HEK293 (cell line): ENCODE measurements at regions not wholly inside any gene's neighbourhood (a gene's known extent, or its start where the extent isn't known, plus 50 kb on each side); places are given as distances from the start of the nearest gene placed in this dataset.
A peak's percentile ranks its signal among the peaks of the same experiment; 100 is the strongest.

Experiments used
- CTCF ChIA-PET: fragments of 350-600 bp; formaldehyde crosslinking; extraction: SDS; loops from one replicate; lab custom pipeline; 2021; ENCODE audit warnings: antibody characterized with exemption; lab: Yijun Ruan, JAX
- POLR2A ChIA-PET: fragments of 300-600 bp; formaldehyde crosslinking; extraction: SDS; loops from one replicate; lab custom pipeline; 2020; ENCODE audit warnings: antibody characterized with exemption, inconsistent platforms; lab: Yijun Ruan, JAX
- H3K27ac ChIP-seq: fragments of 200-500 bp; sonication (Bioruptor generic); 2 replicates; pipeline ENCODE4 v1.5.1; 2014; ENCODE audit warnings: low read depth, low read length, control low read depth, inconsistent platforms; ENCODE audit errors: extremely low read depth
- H3K36me3 ChIP-seq, 2 experiments: fragments of 200-500 bp in 1 of 2; sonication (Bioruptor generic) in 1 of 2; 1 replicate in 1 of 2; 2 replicates in 1 of 2; pipeline ENCODE4 v1.5.1; 2014 to 2017; ENCODE audit warnings: inconsistent platforms in 2 of 2, low read length in 2 of 2; ENCODE audit not compliant: control insufficient read depth in 2 of 2, insufficient read depth in 1 of 2
- H3K4me1 ChIP-seq: fragments of 200-500 bp; sonication (Bioruptor generic); 2 replicates; pipeline ENCODE4 v1.5.1; 2014; ENCODE audit warnings: mild to moderate bottlenecking, low read length, inconsistent platforms; ENCODE audit not compliant: control insufficient read depth, insufficient read depth
- H3K4me3 ChIP-seq: 2 replicates; pipeline ENCODE4 v1.5.1; 2011; ENCODE audit warnings: low read depth, mild to moderate bottlenecking, control low read depth, low read length, moderate library complexity
- H3K9me3 ChIP-seq: fragments of 200-500 bp; sonication (Bioruptor generic); 2 replicates; pipeline ENCODE4 v1.5.1; 2014; ENCODE audit warnings: low read depth, low read length, inconsistent platforms; ENCODE audit not compliant: control insufficient read depth, insufficient read depth
- FEZF1 ChIP-seq: fragments of 450-650 bp; formaldehyde crosslinking; IDR thresholded peaks from 2 replicates; pipeline ENCODE4 v1.5.1; 2016; ENCODE audit warnings: missing biosample characterization, missing genetic modification characterization
- HOXA7 ChIP-seq: sonication (generic); formaldehyde crosslinking; IDR thresholded peaks from 2 replicates; pipeline ENCODE4 v1.8.1; 2022; ENCODE audit warnings: missing genetic modification reagents, borderline replicate concordance
- KLF16 ChIP-seq: fragments of 450-650 bp; formaldehyde crosslinking; IDR thresholded peaks from 2 replicates; pipeline ENCODE4 v1.5.1; 2017; ENCODE audit warnings: missing biosample characterization, missing genetic modification characterization
- PRDM2 ChIP-seq: fragments of 450-650 bp; formaldehyde crosslinking; IDR thresholded peaks from 2 replicates; pipeline ENCODE4 v1.5.1; 2016; ENCODE audit warnings: missing biosample characterization, missing genetic modification characterization, borderline replicate concordance
- PRDM6 ChIP-seq: fragments of 450-650 bp; formaldehyde crosslinking; IDR thresholded peaks from 2 replicates; pipeline ENCODE4 v1.5.1; 2017; ENCODE audit warnings: missing biosample characterization, missing genetic modification characterization
- SCRT1 ChIP-seq: fragments of 450-650 bp; formaldehyde crosslinking; IDR thresholded peaks from 2 replicates; pipeline ENCODE4 v1.5.1; 2016; ENCODE audit warnings: missing biosample characterization, missing genetic modification characterization, borderline replicate concordance
- SCRT2 ChIP-seq: fragments of 450-650 bp; formaldehyde crosslinking; IDR thresholded peaks from 2 replicates; pipeline ENCODE4 v1.5.1; 2016; ENCODE audit warnings: missing biosample characterization, missing genetic modification characterization
- ZBTB8A ChIP-seq: fragments of 450-650 bp; formaldehyde crosslinking; IDR thresholded peaks from 2 replicates; pipeline ENCODE4 v1.5.1; 2016; ENCODE audit warnings: missing biosample characterization, missing genetic modification characterization
- ZEB2 ChIP-seq: fragments of 450-650 bp; formaldehyde crosslinking; IDR thresholded peaks from 2 replicates; pipeline ENCODE4 v1.5.1; 2016; ENCODE audit warnings: missing biosample characterization, missing genetic modification characterization
- ZFHX2 ChIP-seq: fragments of 450-650 bp; formaldehyde crosslinking; conservative IDR thresholded peaks from 2 replicates; pipeline ENCODE4 v1.5.1; 2016; ENCODE audit warnings: missing biosample characterization, missing genetic modification characterization
- ZIC2 ChIP-seq: fragments of 450-650 bp; formaldehyde crosslinking; IDR thresholded peaks from 2 replicates; pipeline ENCODE4 v1.5.1; 2016; ENCODE audit warnings: missing biosample characterization, missing genetic modification characterization
- ZNF112 ChIP-seq: fragments of 450-650 bp; formaldehyde crosslinking; IDR thresholded peaks from 2 replicates; pipeline ENCODE4 v1.5.0; 2017; ENCODE audit warnings: missing biosample characterization, missing genetic modification characterization
- ZNF362 ChIP-seq: fragments of 450-650 bp; formaldehyde crosslinking; IDR thresholded peaks from 2 replicates; pipeline ENCODE4 v1.5.1; 2016; ENCODE audit warnings: missing biosample characterization, missing genetic modification characterization
- ZNF366 ChIP-seq: fragments of 450-650 bp; formaldehyde crosslinking; conservative IDR thresholded peaks from 2 replicates; pipeline ENCODE4 v1.5.1; 2016; ENCODE audit warnings: missing biosample characterization, missing genetic modification characterization
- ZNF426 ChIP-seq: fragments of 450-650 bp; formaldehyde crosslinking; IDR thresholded peaks from 2 replicates; pipeline ENCODE4 v1.5.1; 2017; ENCODE audit warnings: missing biosample characterization, missing genetic modification characterization, mild to moderate bottlenecking, inconsistent platforms, moderate library complexity
- ZNF501 ChIP-seq: fragments of 450-650 bp; formaldehyde crosslinking; IDR thresholded peaks from 2 replicates; pipeline ENCODE4 v1.5.1; 2016; ENCODE audit warnings: missing biosample characterization, missing genetic modification characterization
- ZNF596 ChIP-seq: fragments of 450-650 bp; IDR thresholded peaks from 2 replicates; pipeline ENCODE4 v1.5.0; 2018; ENCODE audit warnings: missing biosample characterization, mild to moderate bottlenecking, missing genetic modification characterization, moderate library complexity
- ZNF626 ChIP-seq: fragments of 450-650 bp; sonication (Bioruptor Pico); formaldehyde crosslinking; IDR thresholded peaks from 2 replicates; pipeline ENCODE4 v1.5.1; 2018; ENCODE audit warnings: missing biosample characterization, missing genetic modification characterization, inconsistent platforms
- ZNF677 ChIP-seq: fragments of 450-650 bp; IDR thresholded peaks from 2 replicates; pipeline ENCODE4 v1.5.0; 2018; ENCODE audit warnings: missing biosample characterization, mild to moderate bottlenecking, missing genetic modification characterization, moderate library complexity
- ZNF692 ChIP-seq: fragments of 450-650 bp; formaldehyde crosslinking; IDR thresholded peaks from 2 replicates; pipeline ENCODE4 v1.5.1; 2016; ENCODE audit warnings: missing biosample characterization, missing genetic modification characterization
- ZNF747 ChIP-seq: fragments of 450-650 bp; formaldehyde crosslinking; IDR thresholded peaks from 2 replicates; pipeline ENCODE4 v1.5.1; 2016; ENCODE audit warnings: missing biosample characterization, missing genetic modification characterization
- ZNF768 ChIP-seq: fragments of 450-650 bp; formaldehyde crosslinking; IDR thresholded peaks from 2 replicates; pipeline ENCODE4 v1.5.1; 2018; ENCODE audit warnings: missing biosample characterization, mild to moderate bottlenecking, missing genetic modification characterization
- ZSCAN23 ChIP-seq: fragments of 450-650 bp; formaldehyde crosslinking; IDR thresholded peaks from 2 replicates; pipeline ENCODE4 v1.5.1; 2016; ENCODE audit warnings: missing biosample characterization, missing genetic modification characterization

- no peak for TF ChIP-seq PRDM2
- no peak for TF ChIP-seq KLF16 (tag by site-specific recombination)
- TF ChIP-seq ZNF362 (tag by site-specific recombination): no peak
- TF ChIP-seq ZFHX2: no peak
- TF ChIP-seq ZNF501 (tag by site-specific recombination): no peak
These were observed 403.5 kb downstream of the SHQ1 start (continued) for GRCh38 chr3:72444656-72445223.

GRCh38 chr3:72442759-72443158 lies 405.5 kb downstream of the SHQ1 start:
- CTCF ChIA-PET: no interaction called here
- Histone ChIP-seq H3K27ac (no peak overlapping the region), H3K9me3 (no peaks in the 10 kb centered on the region), H3K36me3 (peaks cover 0 to 16% of the 10 kb centered on the region in 2 experiments; a peak in 1 of 3 replicates), H3K4me3 (no peak overlapping the region), H3K4me1 (peaks cover 13% of the 10 kb centered on the region)
- TF ChIP-seq HOXA7 (CRISPR knock-in tag): no peak
- no peak for TF ChIP-seq ZNF501 (tag by site-specific recombination)
- TF ChIP-seq SCRT2 (tag by site-specific recombination): peak; percentile 85
- TF ChIP-seq SCRT1: peak; percentile 71; the same call in 1 of the 2 replicates
- POLR2A ChIA-PET: interaction anchor here (0.6 kb wide), 1 partner anchor 101 kb away, joined by 3 read pairs; no protein-coding TSS in a partner anchor

GRCh38 chr3:72441284-72441994 lies 406.8 kb downstream of the SHQ1 start:
- TF ChIP-seq PRDM6 (tag by site-specific recombination) (peak; percentile 74; the same call in 1 of the 2 replicates), ZNF112 (tag by site-specific recombination) (no peak), ZSCAN23 (tag by site-specific recombination) (no peak), SCRT2 (tag by site-specific recombination) (peak; percentile 31; the same call in 1 of the 2 replicates), ZNF366 (tag by site-specific recombination) (no peak), ZNF677 (no peak), ZNF747 (no peak), ZNF626 (no peak), ZNF768 (tag by site-specific recombination) (no peak), ZEB2 (no peak), ZNF426 (tag by site-specific recombination) (no peak), ZIC2 (tag by site-specific recombination) (no peak), ZNF692 (tag by site-specific recombination) (no peak), ZNF596 (tag by site-specific recombination) (no peak), ZBTB8A (tag by site-specific recombination) (no peak), FEZF1 (tag by site-specific recombination) (peak; percentile 75)
- Histone ChIP-seq H3K4me1 (peaks cover 13% of the 10 kb centered on the region), H3K9me3 (no peaks in the 10 kb centered on the region), H3K36me3 (peaks cover 0 to 16% of the 10 kb centered on the region in 2 experiments; a peak in 1 of 3 replicates), H3K4me3 (no peak overlapping the region), H3K27ac (no peak overlapping the region)
- ChIA-PET CTCF (interaction anchor here (0.5 to 1.0 kb wide), 6 partner anchors 17 to 253 kb away, joined by 3 to 7 read pairs (median 3); no protein-coding TSS in a partner anchor), POLR2A (no interaction called here)
